ENCODE measurements at regions not wholly inside any gene's neighbourhood (a gene's known extent, or its start where the extent isn't known, plus 50 kb on each side); places are given as distances from the start of the nearest gene placed in this dataset.

GRCh38 chr2:56108806-56109205 lies 75.0 kb upstream of the CCDC85A start:
- Histone ChIP-seq H3F3A (ENCODE audit: low read depth) (no peaks in the 10 kb centered on the region), H3K4me1 (peaks cover 8% of the 10 kb centered on the region), H4K20me1 (ENCODE audit: low read depth) (no peaks in the 10 kb centered on the region), H3K36me3 (no peaks in the 10 kb centered on the region), H3K9ac (no peak overlapping the region), H3K4me3 (no peak overlapping the region), H3K79me2 (ENCODE audit: low read depth) (no peaks in the 10 kb centered on the region), H3K27me3 (no peaks in the 10 kb centered on the region), H2AFZ (replicated peaks) (no peak overlapping the region), H3K27ac (no peak overlapping the region), H3K4me2 (no peak overlapping the region), H3K9me3 (ENCODE audit: low read depth) (no peaks in the 10 kb centered on the region)
- no peak for DNase-seq (ENCODE audit: low spot score)
- Mint-ChIP-seq H3K4me1 (peaks cover 12% of the 10 kb centered on the region), H3K4me3 (no peak overlapping the region), H3K27ac (no peak overlapping the region), H3K9me3 (no peaks in the 10 kb centered on the region), H3K27me3 (ENCODE audit: insufficient read depth, low read depth) (peaks cover 4% of the 10 kb centered on the region), H3K36me3 (no peaks in the 10 kb centered on the region)
- TF ChIP-seq EZH2 (IDR thresholded peaks at IDR 0.05) (no peak), CTCF (IDR thresholded peaks at IDR 0.05) (peak; percentile 24), EZH2phosphoT487 (IDR thresholded peaks at IDR 0.05) (no peak)

GRCh38 chr2:56109994-56110393 lies 73.8 kb upstream of the CCDC85A start:
- peaks cover 17% of the 10 kb centered on the region for H3K4me1 Mint-ChIP-seq

GRCh38 chr2:56113382-56113975 lies 70.3 kb upstream of the CCDC85A start:
- no peaks in the 10 kb centered on the region for H3K79me2 ChIP-seq (ENCODE audit: low read depth)
- H3K36me3 ChIP-seq, result no peaks in the 10 kb centered on the region
- H3K4me1 ChIP-seq, result peaks cover 23% of the 10 kb centered on the region
- peaks cover under 1% of the 10 kb centered on the region for H3F3A ChIP-seq (ENCODE audit: low read depth)
- H2AFZ ChIP-seq (replicated peaks), result peak overlapping the region; percentile 39
- TF ChIP-seq EZH2phosphoT487 (IDR thresholded peaks at IDR 0.05), result no peak
- no peak for TF ChIP-seq EZH2 (IDR thresholded peaks at IDR 0.05)
- no peak for TF ChIP-seq CTCF (IDR thresholded peaks at IDR 0.05)
- DNase-seq (ENCODE audit: low spot score), result no peak
- no peak overlapping the region for H3K4me3 ChIP-seq
- peak overlapping the region; percentile 25 for H3K4me2 ChIP-seq
- no peaks in the 10 kb centered on the region for H3K9me3 ChIP-seq (ENCODE audit: low read depth)
- Mint-ChIP-seq H3K4me3 (no peak overlapping the region), H3K36me3 (no peaks in the 10 kb centered on the region), H3K27me3 (ENCODE audit: insufficient read depth, low read depth) (peaks cover 5% of the 10 kb centered on the region), H3K27ac (peak overlapping the region; percentile 45), H3K9me3 (no peaks in the 10 kb centered on the region), H3K4me1 (peaks cover 30% of the 10 kb centered on the region)
- H4K20me1 ChIP-seq (ENCODE audit: low read depth), result no peaks in the 10 kb centered on the region
- H3K27ac ChIP-seq, result no peak overlapping the region
- no peaks in the 10 kb centered on the region for H3K27me3 ChIP-seq
- no peak overlapping the region for H3K9ac ChIP-seq

More at GRCh38 chr2:56109994-56110393, 73.8 kb upstream of the CCDC85A start:
- Mint-ChIP-seq H3K36me3 (no peaks in the 10 kb centered on the region), H3K27ac (no peak overlapping the region), H3K27me3 (ENCODE audit: insufficient read depth, low read depth) (peaks cover 6% of the 10 kb centered on the region), H3K4me3 (no peak overlapping the region), H3K9me3 (no peaks in the 10 kb centered on the region)
- H3K79me2 ChIP-seq (ENCODE audit: low read depth), result no peaks in the 10 kb centered on the region
- H3K36me3 ChIP-seq, result no peaks in the 10 kb centered on the region
- no peak overlapping the region for H3K4me2 ChIP-seq
- no peak overlapping the region for H2AFZ ChIP-seq (replicated peaks)
- H3K9ac ChIP-seq, result no peak overlapping the region
- H3F3A ChIP-seq (ENCODE audit: low read depth), result no peaks in the 10 kb centered on the region
- H3K4me1 ChIP-seq, result peaks cover 14% of the 10 kb centered on the region
- no peak overlapping the region for H3K27ac ChIP-seq
- H3K9me3 ChIP-seq (ENCODE audit: low read depth), result no peaks in the 10 kb centered on the region
- no peak for TF ChIP-seq CTCF (IDR thresholded peaks at IDR 0.05)
- TF ChIP-seq EZH2phosphoT487 (IDR thresholded peaks at IDR 0.05), result no peak
- TF ChIP-seq EZH2 (IDR thresholded peaks at IDR 0.05), result no peak
- no peaks in the 10 kb centered on the region for H3K27me3 ChIP-seq
- DNase-seq (ENCODE audit: low spot score), result no peak
- no peak overlapping the region for H3K4me3 ChIP-seq
- H4K20me1 ChIP-seq (ENCODE audit: low read depth), result no peaks in the 10 kb centered on the region
